ENCODE measurements at regions not wholly inside any gene's neighbourhood (a gene's known extent, or its start where the extent isn't known, plus 50 kb on each side); places are given as distances from the start of the nearest gene placed in this dataset.

DNA sequence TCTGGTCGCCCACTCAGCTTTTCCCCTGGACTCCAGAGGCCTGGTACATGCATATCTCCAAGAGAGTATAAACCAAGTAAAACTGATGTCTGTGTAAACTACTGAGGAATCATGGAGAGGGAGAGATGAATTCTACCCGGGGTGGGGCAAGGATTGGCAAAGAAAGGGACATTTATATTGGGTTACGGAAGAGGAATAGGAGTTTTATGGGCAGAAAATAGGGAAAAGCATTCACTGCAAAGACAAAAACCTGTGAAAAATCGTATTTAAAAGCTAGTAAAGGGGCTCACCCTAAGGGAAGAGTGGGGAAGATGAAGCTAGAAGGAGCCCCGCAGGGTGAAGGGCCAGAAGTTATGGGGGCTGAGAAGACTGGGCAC is 248.0 kb upstream of the KLF4 start:
- H3K27ac Mint-ChIP-seq = peak overlapping the region in 1 of 3 experiments; percentile 52; a peak in 1 of 7 replicates

More for the DNA sequence above, 248.0 kb upstream of the KLF4 start:
- H3K4ac ChIP-seq (ENCODE audit: low read depth, low read length) = no peak overlapping the region
- no peak overlapping the region for H2BK15ac ChIP-seq (ENCODE audit: low read depth, low read length)
- no peak overlapping the region for H3K23ac ChIP-seq (ENCODE audit: insufficient read length, low read depth, low read length)
- H2BK5ac ChIP-seq (ENCODE audit: insufficient read length, low read length) = no peak overlapping the region
- H3K36me3 Mint-ChIP-seq (ENCODE audit: insufficient read depth in 1 of 3, low read depth in 3 of 3) = no peaks in the 10 kb centered on the region
- H3K4me2 ChIP-seq (ENCODE audit: insufficient read depth, insufficient read length, low read length) = no peak overlapping the region
- no CpG with 5 or more reads among the region's 5 CpGs for WGBS (ENCODE audit: extremely low coverage, insufficient read length, low lambda C conversion rate)
- H3K4me3 Mint-ChIP-seq = no peak overlapping the region
- H2BK120ac ChIP-seq (ENCODE audit: low read depth, low read length, poor library complexity, severe bottlenecking) = no peak overlapping the region
- H4K8ac ChIP-seq (replicated peaks; ENCODE audit: insufficient read length, low read depth, low read length) = no peak overlapping the region
- no peak overlapping the region for H3K9ac ChIP-seq (ENCODE audit: extremely low read depth, insufficient read length, low read length)
- H3K79me1 ChIP-seq (ENCODE audit: insufficient read depth, low read depth, low read length, poor library complexity, severe bottlenecking) = no peaks in the 10 kb centered on the region
- no peak overlapping the region for H2AK5ac ChIP-seq (ENCODE audit: insufficient read length, low read length)
- no peak for DNase-seq
- H3K9me3 Mint-ChIP-seq = no peaks in the 10 kb centered on the region
- TF ChIP-seq, protein P1, sequence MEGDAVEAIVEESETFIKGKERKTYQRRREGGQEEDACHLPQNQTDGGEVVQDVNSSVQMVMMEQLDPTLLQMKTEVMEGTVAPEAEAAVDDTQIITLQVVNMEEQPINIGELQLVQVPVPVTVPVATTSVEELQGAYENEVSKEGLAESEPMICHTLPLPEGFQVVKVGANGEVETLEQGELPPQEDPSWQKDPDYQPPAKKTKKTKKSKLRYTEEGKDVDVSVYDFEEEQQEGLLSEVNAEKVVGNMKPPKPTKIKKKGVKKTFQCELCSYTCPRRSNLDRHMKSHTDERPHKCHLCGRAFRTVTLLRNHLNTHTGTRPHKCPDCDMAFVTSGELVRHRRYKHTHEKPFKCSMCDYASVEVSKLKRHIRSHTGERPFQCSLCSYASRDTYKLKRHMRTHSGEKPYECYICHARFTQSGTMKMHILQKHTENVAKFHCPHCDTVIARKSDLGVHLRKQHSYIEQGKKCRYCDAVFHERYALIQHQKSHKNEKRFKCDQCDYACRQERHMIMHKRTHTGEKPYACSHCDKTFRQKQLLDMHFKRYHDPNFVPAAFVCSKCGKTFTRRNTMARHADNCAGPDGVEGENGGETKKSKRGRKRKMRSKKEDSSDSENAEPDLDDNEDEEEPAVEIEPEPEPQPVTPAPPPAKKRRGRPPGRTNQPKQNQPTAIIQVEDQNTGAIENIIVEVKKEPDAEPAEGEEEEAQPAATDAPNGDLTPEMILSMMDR (conservative IDR thresholded peaks at IDR 0.05) = no peak
- no peaks in the 10 kb centered on the region; the same call in none of the 2 replicates for H3K27me3 Mint-ChIP-seq (ENCODE audit: low read depth)
- no peaks in the 10 kb centered on the region for H3K79me2 ChIP-seq (ENCODE audit: insufficient read depth, low read length)
- H3K18ac ChIP-seq (ENCODE audit: insufficient read length, low read depth, low read length) = no peak overlapping the region
- H3K4me1 ChIP-seq (ENCODE audit: insufficient read depth, low read length) = no peaks in the 10 kb centered on the region
- no peak overlapping the region for H3T11ph ChIP-seq (ENCODE audit: low read length)
- H4K5ac ChIP-seq (ENCODE audit: insufficient read length, low read depth, low read length) = no peak overlapping the region
- no peak overlapping the region for H3K14ac ChIP-seq (ENCODE audit: insufficient read depth, low read length)
- H4K20me1 ChIP-seq (ENCODE audit: control insufficient read depth, insufficient read depth, insufficient read length) = no peaks in the 10 kb centered on the region
- H2BK12ac ChIP-seq (ENCODE audit: insufficient read length, low read depth, low read length) = no peak overlapping the region
- no peaks in the 10 kb centered on the region for H3K9me3 ChIP-seq (ENCODE audit: control insufficient read depth, low read depth, low read length)
- no peak overlapping the region for H2AFZ ChIP-seq (ENCODE audit: low read length)
- no peak overlapping the region for H2BK20ac ChIP-seq (ENCODE audit: low read depth, low read length, poor library complexity, severe bottlenecking)
- peaks cover 3 to 8% of the 10 kb centered on the region in 2 experiments; a peak in 3 of 4 replicates for H3K4me1 Mint-ChIP-seq
- no peak overlapping the region for H3K27ac ChIP-seq (ENCODE audit: insufficient read length, low read depth, low read length)
- H4K91ac ChIP-seq (ENCODE audit: insufficient read length, low read depth, low read length) = no peak overlapping the region
- no peaks in the 10 kb centered on the region for H3K23me2 ChIP-seq (ENCODE audit: insufficient read length, low read depth, low read length, poor library complexity, severe bottlenecking)
- H3K56ac ChIP-seq (ENCODE audit: insufficient read length, low read depth, low read length) = no peak overlapping the region
- H3K27me3 ChIP-seq (ENCODE audit: insufficient read depth, low read length) = no peaks in the 10 kb centered on the region
